DMS53 treated with DMSO at 0.1 percent for 48 hours (cell line): ENCODE measurements at regions not wholly inside any gene's neighbourhood (a gene's known extent, or its start where the extent isn't known, plus 50 kb on each side); places are given as distances from the start of the nearest gene placed in this dataset.

Source experiments
- DNase-seq: peaks from one replicate; lab custom pipeline; 2025; ENCODE audit not compliant: unreplicated experiment; lab: John Stamatoyannopoulos, UW

GRCh38 chr20:40978761-40979160 is 49.9 kb upstream of the TOP1 start:
- no peak for DNase-seq
